ENCODE measurements at regions not wholly inside any gene's neighbourhood (a gene's known extent, or its start where the extent isn't known, plus 50 kb on each side); places are given as distances from the start of the nearest gene placed in this dataset.

- TF ChIP-seq CTCF (IDR thresholded peaks at IDR 0.05) (no peak), PHF8 (IDR thresholded peaks at IDR 0.05; ENCODE audit: borderline replicate concordance, low read depth) (no peak), ESRRA (IDR thresholded peaks at IDR 0.05; ENCODE audit: borderline replicate concordance, low read length) (no peak), POLR2A (IDR thresholded peaks at IDR 0.05; ENCODE audit: low read length) (no peak), SREBF2 (IDR thresholded peaks at IDR 0.05) (no peak), NR3C1 (IDR thresholded peaks at IDR 0.05) (no peak), FOSB (CRISPR knock-in tag; IDR thresholded peaks at IDR 0.05) (no peak)
- TF ChIP-seq, protein P1, sequence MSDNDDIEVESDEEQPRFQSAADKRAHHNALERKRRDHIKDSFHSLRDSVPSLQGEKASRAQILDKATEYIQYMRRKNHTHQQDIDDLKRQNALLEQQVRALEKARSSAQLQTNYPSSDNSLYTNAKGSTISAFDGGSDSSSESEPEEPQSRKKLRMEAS (IDR thresholded peaks at IDR 0.05) = no peak
- TF ChIP-seq, protein P2, sequence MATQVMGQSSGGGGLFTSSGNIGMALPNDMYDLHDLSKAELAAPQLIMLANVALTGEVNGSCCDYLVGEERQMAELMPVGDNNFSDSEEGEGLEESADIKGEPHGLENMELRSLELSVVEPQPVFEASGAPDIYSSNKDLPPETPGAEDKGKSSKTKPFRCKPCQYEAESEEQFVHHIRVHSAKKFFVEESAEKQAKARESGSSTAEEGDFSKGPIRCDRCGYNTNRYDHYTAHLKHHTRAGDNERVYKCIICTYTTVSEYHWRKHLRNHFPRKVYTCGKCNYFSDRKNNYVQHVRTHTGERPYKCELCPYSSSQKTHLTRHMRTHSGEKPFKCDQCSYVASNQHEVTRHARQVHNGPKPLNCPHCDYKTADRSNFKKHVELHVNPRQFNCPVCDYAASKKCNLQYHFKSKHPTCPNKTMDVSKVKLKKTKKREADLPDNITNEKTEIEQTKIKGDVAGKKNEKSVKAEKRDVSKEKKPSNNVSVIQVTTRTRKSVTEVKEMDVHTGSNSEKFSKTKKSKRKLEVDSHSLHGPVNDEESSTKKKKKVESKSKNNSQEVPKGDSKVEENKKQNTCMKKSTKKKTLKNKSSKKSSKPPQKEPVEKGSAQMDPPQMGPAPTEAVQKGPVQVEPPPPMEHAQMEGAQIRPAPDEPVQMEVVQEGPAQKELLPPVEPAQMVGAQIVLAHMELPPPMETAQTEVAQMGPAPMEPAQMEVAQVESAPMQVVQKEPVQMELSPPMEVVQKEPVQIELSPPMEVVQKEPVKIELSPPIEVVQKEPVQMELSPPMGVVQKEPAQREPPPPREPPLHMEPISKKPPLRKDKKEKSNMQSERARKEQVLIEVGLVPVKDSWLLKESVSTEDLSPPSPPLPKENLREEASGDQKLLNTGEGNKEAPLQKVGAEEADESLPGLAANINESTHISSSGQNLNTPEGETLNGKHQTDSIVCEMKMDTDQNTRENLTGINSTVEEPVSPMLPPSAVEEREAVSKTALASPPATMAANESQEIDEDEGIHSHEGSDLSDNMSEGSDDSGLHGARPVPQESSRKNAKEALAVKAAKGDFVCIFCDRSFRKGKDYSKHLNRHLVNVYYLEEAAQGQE (IDR thresholded peaks at IDR 0.05) = no peak
- TF ChIP-seq, protein P3, sequence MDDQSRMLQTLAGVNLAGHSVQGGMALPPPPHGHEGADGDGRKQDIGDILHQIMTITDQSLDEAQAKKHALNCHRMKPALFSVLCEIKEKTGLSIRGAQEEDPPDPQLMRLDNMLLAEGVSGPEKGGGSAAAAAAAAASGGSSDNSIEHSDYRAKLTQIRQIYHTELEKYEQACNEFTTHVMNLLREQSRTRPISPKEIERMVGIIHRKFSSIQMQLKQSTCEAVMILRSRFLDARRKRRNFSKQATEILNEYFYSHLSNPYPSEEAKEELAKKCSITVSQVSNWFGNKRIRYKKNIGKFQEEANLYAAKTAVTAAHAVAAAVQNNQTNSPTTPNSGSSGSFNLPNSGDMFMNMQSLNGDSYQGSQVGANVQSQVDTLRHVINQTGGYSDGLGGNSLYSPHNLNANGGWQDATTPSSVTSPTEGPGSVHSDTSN (IDR thresholded peaks at IDR 0.05) = no peak
Measured at GRCh38 chr3:103033841-103034240, 599.0 kb downstream of the ZPLD1 start.

Measured in A549 (cell line).